ENCODE measurements at regions not wholly inside any gene's neighbourhood (a gene's known extent, or its start where the extent isn't known, plus 50 kb on each side); places are given as distances from the start of the nearest gene placed in this dataset.

DNA sequence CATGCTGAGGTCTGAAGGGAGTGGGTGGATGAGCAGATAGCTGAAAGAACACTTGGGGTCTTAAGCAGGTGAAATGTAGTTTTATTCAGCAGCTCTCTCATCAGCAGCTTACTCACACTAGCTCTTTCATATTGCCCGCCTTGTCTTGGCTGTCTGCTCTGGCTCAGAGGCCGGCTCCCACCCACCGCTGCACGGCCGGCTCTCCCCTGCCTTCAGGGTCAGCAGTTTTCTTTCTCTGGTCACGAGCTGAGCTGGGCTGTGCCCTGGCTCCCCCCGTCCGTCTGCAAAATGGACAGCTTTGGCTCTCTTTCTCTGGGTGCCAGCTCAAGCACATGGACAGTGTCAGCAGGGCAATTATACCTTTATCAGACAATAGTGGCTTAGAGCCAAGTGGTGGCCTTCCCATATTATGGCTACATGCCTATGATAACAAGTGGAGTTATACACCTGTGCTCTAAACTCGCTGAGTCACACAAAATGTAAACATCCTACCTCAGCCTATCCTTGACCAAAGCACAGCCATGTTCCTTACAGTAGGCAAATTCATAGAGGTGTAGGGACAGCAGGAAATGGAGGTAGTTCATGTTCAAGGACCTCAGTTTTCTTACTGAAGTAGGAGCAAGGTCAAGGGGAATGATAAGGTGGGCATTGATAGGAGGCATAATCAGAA is 224.8 kb downstream of the SOCS6 start:
- Mint-ChIP-seq H3K4me3 (no peak overlapping the region), H3K4me1 (no peaks in the 10 kb centered on the region), H3K27me3 (ENCODE audit: low read depth) (peaks cover 14% of the 10 kb centered on the region), H3K9me3 (no peaks in the 10 kb centered on the region), H3K27ac (no peak overlapping the region), H3K36me3 (no peaks in the 10 kb centered on the region)
- TF ChIP-seq, protein P1, sequence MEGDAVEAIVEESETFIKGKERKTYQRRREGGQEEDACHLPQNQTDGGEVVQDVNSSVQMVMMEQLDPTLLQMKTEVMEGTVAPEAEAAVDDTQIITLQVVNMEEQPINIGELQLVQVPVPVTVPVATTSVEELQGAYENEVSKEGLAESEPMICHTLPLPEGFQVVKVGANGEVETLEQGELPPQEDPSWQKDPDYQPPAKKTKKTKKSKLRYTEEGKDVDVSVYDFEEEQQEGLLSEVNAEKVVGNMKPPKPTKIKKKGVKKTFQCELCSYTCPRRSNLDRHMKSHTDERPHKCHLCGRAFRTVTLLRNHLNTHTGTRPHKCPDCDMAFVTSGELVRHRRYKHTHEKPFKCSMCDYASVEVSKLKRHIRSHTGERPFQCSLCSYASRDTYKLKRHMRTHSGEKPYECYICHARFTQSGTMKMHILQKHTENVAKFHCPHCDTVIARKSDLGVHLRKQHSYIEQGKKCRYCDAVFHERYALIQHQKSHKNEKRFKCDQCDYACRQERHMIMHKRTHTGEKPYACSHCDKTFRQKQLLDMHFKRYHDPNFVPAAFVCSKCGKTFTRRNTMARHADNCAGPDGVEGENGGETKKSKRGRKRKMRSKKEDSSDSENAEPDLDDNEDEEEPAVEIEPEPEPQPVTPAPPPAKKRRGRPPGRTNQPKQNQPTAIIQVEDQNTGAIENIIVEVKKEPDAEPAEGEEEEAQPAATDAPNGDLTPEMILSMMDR (IDR thresholded peaks at IDR 0.05; ENCODE audit: unreplicated experiment) = no peak
- DNase-seq (ENCODE audit: low spot score in 2 of 2, unreplicated experiment in 2 of 2) = no peak

GRCh38 chr18:70507970-70508369 is 219.1 kb downstream of the SOCS6 start:
- Mint-ChIP-seq H3K4me1 (no peaks in the 10 kb centered on the region), H3K27ac (no peak overlapping the region), H3K9me3 (no peaks in the 10 kb centered on the region), H3K4me3 (no peak overlapping the region), H3K27me3 (ENCODE audit: low read depth) (peaks cover 18% of the 10 kb centered on the region), H3K36me3 (no peaks in the 10 kb centered on the region)
- TF ChIP-seq, protein P1 (IDR thresholded peaks at IDR 0.05; ENCODE audit: unreplicated experiment) = no peak
- no peak for DNase-seq (ENCODE audit: low spot score in 2 of 2, unreplicated experiment in 2 of 2)

- Mint-ChIP-seq H3K36me3 (no peaks in the 10 kb centered on the region), H3K9me3 (no peaks in the 10 kb centered on the region), H3K27ac (no peak overlapping the region), H3K4me3 (no peak overlapping the region), H3K27me3 (ENCODE audit: low read depth) (peaks cover 24% of the 10 kb centered on the region), H3K4me1 (no peaks in the 10 kb centered on the region)
- DNase-seq (ENCODE audit: low spot score in 2 of 2, unreplicated experiment in 2 of 2) = no peak
- TF ChIP-seq, protein P1 (IDR thresholded peaks at IDR 0.05; ENCODE audit: unreplicated experiment) = no peak
These were observed 217.7 kb downstream of the SOCS6 start for GRCh38 chr18:70506511-70506910.

- H3K4me1 Mint-ChIP-seq = no peaks in the 10 kb centered on the region
- H3K27me3 Mint-ChIP-seq (ENCODE audit: low read depth) = peaks cover 13% of the 10 kb centered on the region
- no peak for DNase-seq (ENCODE audit: low spot score in 2 of 2, unreplicated experiment in 2 of 2)
- H3K27ac Mint-ChIP-seq = no peak overlapping the region
- TF ChIP-seq, protein P1 (IDR thresholded peaks at IDR 0.05; ENCODE audit: unreplicated experiment) = no peak
- H3K4me3 Mint-ChIP-seq = no peak overlapping the region
- no peaks in the 10 kb centered on the region for H3K36me3 Mint-ChIP-seq
- H3K9me3 Mint-ChIP-seq = no peaks in the 10 kb centered on the region
These were observed 214.2 kb downstream of the SOCS6 start for GRCh38 chr18:70503060-70503459.

DNA sequence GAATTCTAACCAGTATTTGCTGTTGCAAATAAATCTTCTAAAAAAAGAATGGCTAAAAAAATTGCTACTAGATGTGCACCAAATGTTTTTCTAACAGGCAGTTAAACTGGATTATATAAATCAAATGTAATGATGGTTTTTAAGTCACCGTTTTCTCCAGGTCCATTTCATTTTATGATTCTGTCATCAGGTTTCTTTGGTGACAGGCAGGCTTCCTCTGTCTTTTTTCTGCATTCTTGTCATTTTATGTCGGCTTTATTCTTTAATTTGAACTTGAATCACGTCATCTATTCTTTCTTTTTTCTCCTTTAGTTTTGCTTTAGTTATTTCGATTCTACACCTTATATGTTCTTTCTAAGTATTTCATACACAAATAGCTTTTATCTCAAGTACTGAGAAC is 212.5 kb downstream of the SOCS6 start:
- TF ChIP-seq, protein P1 (IDR thresholded peaks at IDR 0.05; ENCODE audit: unreplicated experiment) = no peak
- no peak overlapping the region for H3K4me3 Mint-ChIP-seq
- no peaks in the 10 kb centered on the region for H3K9me3 Mint-ChIP-seq
- no peaks in the 10 kb centered on the region for H3K4me1 Mint-ChIP-seq
- no peak for DNase-seq (ENCODE audit: low spot score in 2 of 2, unreplicated experiment in 2 of 2)
- no peaks in the 10 kb centered on the region for H3K36me3 Mint-ChIP-seq
- peaks cover 13% of the 10 kb centered on the region for H3K27me3 Mint-ChIP-seq (ENCODE audit: low read depth)
- no peak overlapping the region for H3K27ac Mint-ChIP-seq

DNA sequence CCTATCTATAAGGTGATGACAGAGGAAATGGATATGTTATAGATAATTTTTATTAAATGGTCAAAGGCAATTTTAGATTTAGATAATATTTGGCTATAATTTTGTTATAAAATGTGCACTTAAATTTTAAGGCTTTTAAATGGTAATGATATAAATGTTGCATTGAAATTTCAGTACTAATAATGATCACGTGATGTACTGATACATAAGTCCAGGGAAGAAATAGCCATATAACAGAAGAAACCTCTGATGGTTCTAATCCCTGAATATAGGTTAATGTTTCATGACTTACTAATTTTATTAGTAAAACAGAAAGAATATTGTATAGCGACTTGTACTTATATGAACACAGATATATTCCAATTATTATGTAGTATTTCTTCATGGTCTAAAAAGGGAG is 211.9 kb downstream of the SOCS6 start:
- TF ChIP-seq, protein P1 (IDR thresholded peaks at IDR 0.05; ENCODE audit: unreplicated experiment) = no peak
- H3K9me3 Mint-ChIP-seq = no peaks in the 10 kb centered on the region
- H3K27ac Mint-ChIP-seq = no peak overlapping the region
- H3K27me3 Mint-ChIP-seq (ENCODE audit: low read depth) = peaks cover 13% of the 10 kb centered on the region
- no peak for DNase-seq (ENCODE audit: low spot score in 2 of 2, unreplicated experiment in 2 of 2)
- no peaks in the 10 kb centered on the region for H3K4me1 Mint-ChIP-seq
- no peak overlapping the region for H3K4me3 Mint-ChIP-seq
- H3K36me3 Mint-ChIP-seq = no peaks in the 10 kb centered on the region
